ENCODE measurements at regions not wholly inside any gene's neighbourhood (a gene's known extent, or its start where the extent isn't known, plus 50 kb on each side); places are given as distances from the start of the nearest gene placed in this dataset.

DNA sequence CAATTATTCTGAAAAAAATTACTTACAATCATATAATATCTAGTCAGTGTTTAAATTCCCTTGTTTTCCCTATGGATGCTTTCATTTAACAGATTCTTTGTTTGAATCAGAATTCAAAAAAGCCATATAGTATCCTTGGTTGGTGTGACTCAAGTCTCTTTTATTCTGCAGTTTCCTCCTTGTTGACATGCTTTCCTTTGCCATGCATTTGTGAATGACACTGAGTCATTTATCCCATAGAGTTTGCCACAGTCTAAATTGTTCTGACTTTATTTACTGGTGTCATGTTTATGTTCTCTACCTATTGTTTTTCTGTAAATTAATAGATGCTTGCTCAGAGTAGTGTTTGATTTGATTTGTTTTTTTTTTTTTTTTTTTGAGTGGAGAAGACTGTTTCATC lies 893.8 kb upstream of the SLC10A2 start:
- TF ChIP-seq, protein P1, sequence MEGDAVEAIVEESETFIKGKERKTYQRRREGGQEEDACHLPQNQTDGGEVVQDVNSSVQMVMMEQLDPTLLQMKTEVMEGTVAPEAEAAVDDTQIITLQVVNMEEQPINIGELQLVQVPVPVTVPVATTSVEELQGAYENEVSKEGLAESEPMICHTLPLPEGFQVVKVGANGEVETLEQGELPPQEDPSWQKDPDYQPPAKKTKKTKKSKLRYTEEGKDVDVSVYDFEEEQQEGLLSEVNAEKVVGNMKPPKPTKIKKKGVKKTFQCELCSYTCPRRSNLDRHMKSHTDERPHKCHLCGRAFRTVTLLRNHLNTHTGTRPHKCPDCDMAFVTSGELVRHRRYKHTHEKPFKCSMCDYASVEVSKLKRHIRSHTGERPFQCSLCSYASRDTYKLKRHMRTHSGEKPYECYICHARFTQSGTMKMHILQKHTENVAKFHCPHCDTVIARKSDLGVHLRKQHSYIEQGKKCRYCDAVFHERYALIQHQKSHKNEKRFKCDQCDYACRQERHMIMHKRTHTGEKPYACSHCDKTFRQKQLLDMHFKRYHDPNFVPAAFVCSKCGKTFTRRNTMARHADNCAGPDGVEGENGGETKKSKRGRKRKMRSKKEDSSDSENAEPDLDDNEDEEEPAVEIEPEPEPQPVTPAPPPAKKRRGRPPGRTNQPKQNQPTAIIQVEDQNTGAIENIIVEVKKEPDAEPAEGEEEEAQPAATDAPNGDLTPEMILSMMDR (IDR thresholded peaks at IDR 0.05) = no peak
- no peak for TF ChIP-seq POLR2A (IDR thresholded peaks at IDR 0.05)
